Uterus (tissue), 3 donors: ENCODE measurements at regions not wholly inside any gene's neighbourhood (a gene's known extent, or its start where the extent isn't known, plus 50 kb on each side); places are given as distances from the start of the nearest gene placed in this dataset.

Experiments used
- DNase-seq, 2 donors: peaks; one replicate each; pipeline ENCODE4 v3.0.0-alpha.2; 2019 to 2020
- H3K27ac ChIP-seq, 2 donors: fragments of 200-600 bp; sonication (generic); 1 replicate in 1 of 2; 2 replicates in 1 of 2; pipeline ENCODE4 v1.5.1; 2016 to 2018
- H3K27me3 ChIP-seq, 2 donors: fragments of 200-600 bp; sonication (generic); one replicate each; pipeline ENCODE4 v1.5.1; 2018 to 2019; ENCODE audit warnings: control low read depth in 1 of 2
- H3K36me3 ChIP-seq, 2 donors: fragments of 200-600 bp; sonication (generic); one replicate each; pipeline ENCODE4 v1.5.1; 2019; ENCODE audit warnings: control low read depth in 1 of 2
- H3K4me1 ChIP-seq, 2 donors: fragments of 200-600 bp; sonication (generic); one replicate each; pipeline ENCODE4 v1.5.1; 2018 to 2019; ENCODE audit warnings: control low read depth in 1 of 2
- H3K4me3 ChIP-seq, 2 donors: fragments of 200-600 bp; sonication (generic); 1 replicate in 1 of 2; 2 replicates in 1 of 2; pipeline ENCODE4 v1.5.1; 2018 to 2019; ENCODE audit warnings: mild to moderate bottlenecking in 1 of 2
- H3K9me3 ChIP-seq, 2 donors: fragments of 200-600 bp; sonication (generic); one replicate each; pipeline ENCODE4 v1.5.1; 2019; ENCODE audit warnings: control low read depth in 1 of 2
- POLR2A ChIP-seq, 2 donors: fragments of 450-650 bp; IDR thresholded peaks; one replicate each; pipeline ENCODE4 v1.6.1; 2016; ENCODE audit warnings: antibody characterized with exemption in 2 of 2, mild to moderate bottlenecking in 1 of 2, moderate library complexity in 1 of 2
- intact Hi-C: fragments of 100-400 bp; cut with DNase I; formaldehyde crosslinking; loops from one replicate; pipeline ENCODE4 v1.15.1; 2023; ENCODE audit warnings: low total_unique reads
- TF ChIP-seq, protein P1 (sequence below), 4 experiments: fragments of 200-600 bp in 2 of 4; fragments of 450-650 bp in 2 of 4; sonication (generic) in 2 of 4; IDR thresholded peaks; one replicate each; pipeline ENCODE4 v1.5.1; 2016 to 2019; ENCODE audit warnings: antibody characterized with exemption in 4 of 4, mild to moderate bottlenecking in 2 of 4, moderate library complexity in 1 of 4
- donor health status: DM: yes; HTN: yes; CAD: no.

DNA sequence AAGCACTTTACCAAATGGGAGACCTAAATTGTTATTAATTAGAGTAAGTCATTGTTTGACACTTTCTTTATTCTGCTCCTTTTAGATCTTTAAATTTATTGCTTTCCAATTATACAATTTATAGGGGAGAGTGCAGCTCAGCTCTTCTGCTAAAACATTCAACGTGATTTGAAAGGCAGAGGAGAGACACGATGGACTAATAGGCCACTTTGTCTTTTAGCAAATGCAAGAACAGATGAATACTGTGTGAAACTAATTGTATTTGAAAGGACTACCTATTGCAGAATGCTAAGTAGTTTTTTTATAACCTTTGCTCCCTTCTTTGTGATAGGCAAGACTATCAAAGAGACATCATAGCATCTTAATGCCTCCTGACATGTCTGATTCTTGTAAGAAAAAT is 320.4 kb upstream of the KLF3 start:
- H3K36me3 ChIP-seq, result no peaks in the 10 kb centered on the region
- H3K4me3 ChIP-seq, result no peak overlapping the region
- no peak for TF ChIP-seq POLR2A (IDR thresholded peaks at IDR 0.05)
- TF ChIP-seq, protein P1, sequence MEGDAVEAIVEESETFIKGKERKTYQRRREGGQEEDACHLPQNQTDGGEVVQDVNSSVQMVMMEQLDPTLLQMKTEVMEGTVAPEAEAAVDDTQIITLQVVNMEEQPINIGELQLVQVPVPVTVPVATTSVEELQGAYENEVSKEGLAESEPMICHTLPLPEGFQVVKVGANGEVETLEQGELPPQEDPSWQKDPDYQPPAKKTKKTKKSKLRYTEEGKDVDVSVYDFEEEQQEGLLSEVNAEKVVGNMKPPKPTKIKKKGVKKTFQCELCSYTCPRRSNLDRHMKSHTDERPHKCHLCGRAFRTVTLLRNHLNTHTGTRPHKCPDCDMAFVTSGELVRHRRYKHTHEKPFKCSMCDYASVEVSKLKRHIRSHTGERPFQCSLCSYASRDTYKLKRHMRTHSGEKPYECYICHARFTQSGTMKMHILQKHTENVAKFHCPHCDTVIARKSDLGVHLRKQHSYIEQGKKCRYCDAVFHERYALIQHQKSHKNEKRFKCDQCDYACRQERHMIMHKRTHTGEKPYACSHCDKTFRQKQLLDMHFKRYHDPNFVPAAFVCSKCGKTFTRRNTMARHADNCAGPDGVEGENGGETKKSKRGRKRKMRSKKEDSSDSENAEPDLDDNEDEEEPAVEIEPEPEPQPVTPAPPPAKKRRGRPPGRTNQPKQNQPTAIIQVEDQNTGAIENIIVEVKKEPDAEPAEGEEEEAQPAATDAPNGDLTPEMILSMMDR (IDR thresholded peaks at IDR 0.05), result no peak
- H3K27me3 ChIP-seq, result no peaks in the 10 kb centered on the region
- no peak for DNase-seq
- no peaks in the 10 kb centered on the region for H3K9me3 ChIP-seq
- no peaks in the 10 kb centered on the region for H3K4me1 ChIP-seq
- no peak overlapping the region for H3K27ac ChIP-seq
- intact Hi-C loops, result no loop called here

DNA sequence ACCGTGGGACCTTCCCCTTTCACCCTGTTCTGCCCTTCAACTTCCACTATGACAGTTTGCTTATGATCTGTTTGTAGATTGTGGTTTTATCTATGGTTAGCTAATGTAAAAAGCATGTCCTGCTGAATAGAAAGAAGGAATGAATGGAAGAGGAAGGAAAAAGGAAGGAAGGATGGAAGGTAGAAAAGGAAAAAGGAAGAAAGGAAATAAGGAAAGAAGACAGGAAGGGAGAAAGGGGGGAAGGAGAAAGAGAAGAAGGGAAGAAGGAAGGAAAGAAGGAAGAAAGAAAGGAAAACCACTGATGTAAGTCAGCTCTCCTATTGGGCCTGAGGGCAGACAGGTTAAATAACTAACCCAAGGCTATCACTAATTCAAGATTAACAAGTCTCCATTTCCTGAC is 319.1 kb upstream of the KLF3 start:
- no peaks in the 10 kb centered on the region for H3K9me3 ChIP-seq
- no peak for TF ChIP-seq POLR2A (IDR thresholded peaks at IDR 0.05)
- TF ChIP-seq, protein P1 (IDR thresholded peaks at IDR 0.05), result no peak
- no peaks in the 10 kb centered on the region for H3K4me1 ChIP-seq
- intact Hi-C loops, result no loop called here
- no peak overlapping the region for H3K27ac ChIP-seq
- H3K27me3 ChIP-seq, result no peaks in the 10 kb centered on the region
- DNase-seq, result no peak
- H3K4me3 ChIP-seq, result no peak overlapping the region
- H3K36me3 ChIP-seq, result no peaks in the 10 kb centered on the region

DNA sequence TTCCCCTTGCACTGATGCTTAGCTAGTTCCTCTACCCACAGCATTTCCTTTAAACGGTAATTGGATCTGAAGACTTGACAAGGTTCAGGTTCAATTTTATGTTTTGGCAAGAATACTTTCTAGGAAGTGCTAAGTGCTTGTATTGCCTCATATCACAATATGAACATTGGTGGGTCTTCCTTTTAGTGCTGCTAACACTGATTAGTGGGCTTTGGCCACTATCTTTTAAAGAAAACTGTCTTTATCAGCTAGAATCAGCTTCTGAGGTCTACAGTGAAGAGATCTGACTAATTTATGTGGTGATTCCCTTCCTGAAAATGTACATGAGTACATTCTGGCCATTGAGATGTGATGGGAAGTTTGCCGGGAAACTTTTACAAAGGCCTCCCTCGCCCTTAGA is 316.7 kb upstream of the KLF3 start:
- Histone ChIP-seq H3K4me1 (no peaks in the 10 kb centered on the region), H3K4me3 (no peak overlapping the region), H3K9me3 (no peaks in the 10 kb centered on the region), H3K27me3 (no peaks in the 10 kb centered on the region), H3K27ac (no peak overlapping the region), H3K36me3 (no peaks in the 10 kb centered on the region)
- intact Hi-C loops, result no loop called here
- no peak for DNase-seq
- no peak for TF ChIP-seq POLR2A (IDR thresholded peaks at IDR 0.05)
- TF ChIP-seq, protein P1 (IDR thresholded peaks at IDR 0.05), result no peak

DNA sequence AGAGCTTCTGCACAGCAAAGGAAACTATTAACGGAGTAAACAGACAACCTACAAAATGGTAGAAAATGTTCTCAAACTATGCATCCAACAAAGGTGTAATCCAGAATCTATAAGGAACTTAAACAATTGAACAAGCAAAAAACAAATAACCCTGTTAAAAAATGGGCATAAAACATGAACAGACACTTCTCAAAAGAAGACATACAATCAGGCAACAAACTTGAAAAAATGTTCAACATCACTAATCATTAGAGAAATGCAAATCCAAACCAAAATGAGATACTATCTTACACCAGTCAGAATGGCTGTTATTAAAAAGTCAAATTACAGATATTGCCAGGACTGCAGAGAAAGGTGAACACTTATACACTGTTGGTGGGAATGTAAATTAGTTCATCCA is 309.6 kb upstream of the KLF3 start:
- H3K4me3 ChIP-seq, result no peak overlapping the region
- H3K27me3 ChIP-seq, result no peaks in the 10 kb centered on the region
- no peak for TF ChIP-seq POLR2A (IDR thresholded peaks at IDR 0.05)
- TF ChIP-seq, protein P1 (IDR thresholded peaks at IDR 0.05), result no peak
- H3K4me1 ChIP-seq, result no peaks in the 10 kb centered on the region
- H3K36me3 ChIP-seq, result no peaks in the 10 kb centered on the region
- H3K27ac ChIP-seq, result no peak overlapping the region
- H3K9me3 ChIP-seq, result no peaks in the 10 kb centered on the region
- intact Hi-C loops, result no loop called here
- DNase-seq, result no peak

DNA sequence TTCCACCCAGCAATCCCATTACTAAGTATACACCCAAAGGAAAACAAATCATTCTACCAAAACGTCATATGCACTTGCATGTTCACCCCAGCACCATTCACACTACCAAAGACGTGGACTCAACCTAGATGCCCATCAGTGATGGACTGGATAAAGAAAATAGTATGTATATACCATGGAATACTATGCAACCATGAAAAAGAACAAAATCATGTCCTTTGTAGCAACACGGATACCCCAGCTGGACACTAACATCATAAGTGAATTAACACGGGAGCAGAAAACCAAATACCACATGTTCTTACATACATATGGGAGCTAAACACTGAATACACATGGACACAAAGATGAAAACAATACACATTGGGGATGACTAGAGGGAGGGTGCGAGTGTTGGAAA is 309.1 kb upstream of the KLF3 start:
- no peaks in the 10 kb centered on the region for H3K9me3 ChIP-seq
- no peak overlapping the region for H3K27ac ChIP-seq
- H3K4me3 ChIP-seq, result no peak overlapping the region
- no peak for DNase-seq
- no peaks in the 10 kb centered on the region for H3K4me1 ChIP-seq
- no peaks in the 10 kb centered on the region for H3K27me3 ChIP-seq
- no peak for TF ChIP-seq POLR2A (IDR thresholded peaks at IDR 0.05)
- TF ChIP-seq, protein P1 (IDR thresholded peaks at IDR 0.05), result no peak
- intact Hi-C loops, result no loop called here
- no peaks in the 10 kb centered on the region for H3K36me3 ChIP-seq
